ENCODE measurements at regions not wholly inside any gene's neighbourhood (a gene's known extent, or its start where the extent isn't known, plus 50 kb on each side); places are given as distances from the start of the nearest gene placed in this dataset.
"Not testable (repeated sequence)": the region's sequence is repeated elsewhere in the genome, so short reads cannot be mapped to it uniquely, and the experiment has no call there.

GRCh38 chr9:95780121-95780520, 95.4 kb upstream of the ERCC6L2 start:
- Histone ChIP-seq H3F3A (ENCODE audit: control insufficient read depth, insufficient read depth) (no peaks in the 10 kb centered on the region), H3K4me3 (ENCODE audit: low read length) (no peak overlapping the region), H3K79me2 (ENCODE audit: control insufficient read depth, low read length) (no peaks in the 10 kb centered on the region), H3K9me2 (replicated peaks; ENCODE audit: control insufficient read depth, low read length) (no peaks in the 10 kb centered on the region), H3K4me2 (ENCODE audit: low read length) (no peak overlapping the region), H4K20me1 (ENCODE audit: control insufficient read depth, insufficient read depth, low read depth, low read length) (no peaks in the 10 kb centered on the region), H3K27me3 (ENCODE audit: control insufficient read depth, low read length) (0 out of 2 replicates have a peak, but pooled peaks cover 3% of the 10 kb centered on the region), H3K4me1 (ENCODE audit: control insufficient read depth, low read length) (no peaks in the 10 kb centered on the region), H3K27ac (ENCODE audit: low read depth, low read length) (no peak overlapping the region), H3K9me3 (ENCODE audit: control insufficient read depth, insufficient read depth, low read length) (no peaks in the 10 kb centered on the region), H3K36me3 (ENCODE audit: control insufficient read depth, low read length) (no peaks in the 10 kb centered on the region)
- TF ChIP-seq EZH2phosphoT487 (IDR thresholded peaks at IDR 0.05; ENCODE audit: borderline replicate concordance, low read length) (no peak), CTCF (IDR thresholded peaks at IDR 0.05; ENCODE audit: low read depth, low read length, poor library complexity, severe bottlenecking) (no peak)

- not testable (repeated sequence) for H3K36me3 ChIP-seq (ENCODE audit: control insufficient read depth, low read length); H3K4me1 ChIP-seq (ENCODE audit: control insufficient read depth, low read length); H3K4me2 ChIP-seq (ENCODE audit: low read length); H3F3A ChIP-seq (ENCODE audit: control insufficient read depth, insufficient read depth); H3K9me2 ChIP-seq (replicated peaks; ENCODE audit: control insufficient read depth, low read length); H3K27ac ChIP-seq (ENCODE audit: low read depth, low read length); H3K79me2 ChIP-seq (ENCODE audit: control insufficient read depth, low read length); H3K9me3 ChIP-seq (ENCODE audit: control insufficient read depth, insufficient read depth, low read length); H4K20me1 ChIP-seq (ENCODE audit: control insufficient read depth, insufficient read depth, low read depth, low read length); H3K27me3 ChIP-seq (ENCODE audit: control insufficient read depth, low read length); H3K4me3 ChIP-seq (ENCODE audit: low read length)
Observed at GRCh38 chr9:95779597-95779996, 95.9 kb upstream of the ERCC6L2 start.

- H3K4me3 ChIP-seq (ENCODE audit: low read length): no peak overlapping the region
- H3F3A ChIP-seq (ENCODE audit: control insufficient read depth, insufficient read depth): no peaks in the 10 kb centered on the region
- H3K4me1 ChIP-seq (ENCODE audit: control insufficient read depth, low read length): no peaks in the 10 kb centered on the region
- no peak overlapping the region for H3K4me2 ChIP-seq (ENCODE audit: low read length)
- H3K9me2 ChIP-seq (replicated peaks; ENCODE audit: control insufficient read depth, low read length): no peaks in the 10 kb centered on the region
- H3K27me3 ChIP-seq (ENCODE audit: control insufficient read depth, low read length): peaks cover 4% of the 10 kb centered on the region; the same call in 1 of the 2 replicates
- H3K79me2 ChIP-seq (ENCODE audit: control insufficient read depth, low read length): no peaks in the 10 kb centered on the region
- H3K36me3 ChIP-seq (ENCODE audit: control insufficient read depth, low read length): no peaks in the 10 kb centered on the region
- H3K9me3 ChIP-seq (ENCODE audit: control insufficient read depth, insufficient read depth, low read length): no peaks in the 10 kb centered on the region
- no peaks in the 10 kb centered on the region for H4K20me1 ChIP-seq (ENCODE audit: control insufficient read depth, insufficient read depth, low read depth, low read length)
- TF ChIP-seq EZH2phosphoT487 (IDR thresholded peaks at IDR 0.05; ENCODE audit: borderline replicate concordance, low read length) (no peak), CTCF (IDR thresholded peaks at IDR 0.05; ENCODE audit: low read depth, low read length, poor library complexity, severe bottlenecking) (no peak)
- no peak overlapping the region for H3K27ac ChIP-seq (ENCODE audit: low read depth, low read length)
Observed at GRCh38 chr9:95778957-95779356, 96.5 kb upstream of the ERCC6L2 start.

GRCh38 chr9:95777136-95777535, 98.4 kb upstream of the ERCC6L2 start:
- no peaks in the 10 kb centered on the region for H3K36me3 ChIP-seq (ENCODE audit: control insufficient read depth, low read length)
- no peaks in the 10 kb centered on the region for H3F3A ChIP-seq (ENCODE audit: control insufficient read depth, insufficient read depth)
- no peak overlapping the region for H3K4me2 ChIP-seq (ENCODE audit: low read length)
- TF ChIP-seq CTCF (IDR thresholded peaks at IDR 0.05; ENCODE audit: low read depth, low read length, poor library complexity, severe bottlenecking) (no peak), EZH2phosphoT487 (IDR thresholded peaks at IDR 0.05; ENCODE audit: borderline replicate concordance, low read length) (no peak)
- no peaks in the 10 kb centered on the region for H3K4me1 ChIP-seq (ENCODE audit: control insufficient read depth, low read length)
- no peaks in the 10 kb centered on the region for H4K20me1 ChIP-seq (ENCODE audit: control insufficient read depth, insufficient read depth, low read depth, low read length)
- H3K27ac ChIP-seq (ENCODE audit: low read depth, low read length): no peak overlapping the region
- H3K9me3 ChIP-seq (ENCODE audit: control insufficient read depth, insufficient read depth, low read length): no peaks in the 10 kb centered on the region
- no peak overlapping the region for H3K4me3 ChIP-seq (ENCODE audit: low read length)
- no peaks in the 10 kb centered on the region for H3K9me2 ChIP-seq (replicated peaks; ENCODE audit: control insufficient read depth, low read length)
- peaks cover 12% of the 10 kb centered on the region; the same call in 1 of the 2 replicates for H3K27me3 ChIP-seq (ENCODE audit: control insufficient read depth, low read length)
- H3K79me2 ChIP-seq (ENCODE audit: control insufficient read depth, low read length): no peaks in the 10 kb centered on the region
